ENCODE measurements at regions not wholly inside any gene's neighbourhood (a gene's known extent, or its start where the extent isn't known, plus 50 kb on each side); places are given as distances from the start of the nearest gene placed in this dataset.

DNA sequence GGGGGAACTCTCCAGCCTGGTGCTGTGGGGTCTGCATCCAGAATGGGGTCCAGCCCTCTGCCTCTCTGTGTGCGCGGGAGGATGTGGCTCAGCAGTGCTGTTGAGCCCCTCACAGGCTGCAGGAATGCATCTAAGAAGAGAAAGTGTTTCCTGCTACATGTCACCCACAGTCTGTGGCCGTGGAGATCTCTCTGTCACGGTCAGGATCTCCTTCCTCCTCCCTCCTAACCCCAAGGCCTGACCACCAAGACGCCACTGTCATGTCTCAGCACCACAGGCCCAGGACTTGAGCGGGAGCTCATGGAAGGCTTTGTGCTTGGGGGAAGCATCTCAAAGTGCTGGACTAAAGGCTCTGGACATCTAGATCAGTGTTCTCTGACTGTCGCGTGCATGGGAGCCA is 90.1 kb downstream of the SREK1 start:
- Histone ChIP-seq H3K36me3 (no peaks in the 10 kb centered on the region), H3K9me3 (no peaks in the 10 kb centered on the region), H3K4me1 (no peaks in the 10 kb centered on the region), H3K27me3 (no peaks in the 10 kb centered on the region), H3K4me3 (no peak overlapping the region), H3K27ac (no peak overlapping the region)
- WGBS, result 100% methylated on average over 5 of the region's 8 CpGs
- no peak for DNase-seq (ENCODE audit: low spot score in 2 of 2)
- TF ChIP-seq, protein P1, sequence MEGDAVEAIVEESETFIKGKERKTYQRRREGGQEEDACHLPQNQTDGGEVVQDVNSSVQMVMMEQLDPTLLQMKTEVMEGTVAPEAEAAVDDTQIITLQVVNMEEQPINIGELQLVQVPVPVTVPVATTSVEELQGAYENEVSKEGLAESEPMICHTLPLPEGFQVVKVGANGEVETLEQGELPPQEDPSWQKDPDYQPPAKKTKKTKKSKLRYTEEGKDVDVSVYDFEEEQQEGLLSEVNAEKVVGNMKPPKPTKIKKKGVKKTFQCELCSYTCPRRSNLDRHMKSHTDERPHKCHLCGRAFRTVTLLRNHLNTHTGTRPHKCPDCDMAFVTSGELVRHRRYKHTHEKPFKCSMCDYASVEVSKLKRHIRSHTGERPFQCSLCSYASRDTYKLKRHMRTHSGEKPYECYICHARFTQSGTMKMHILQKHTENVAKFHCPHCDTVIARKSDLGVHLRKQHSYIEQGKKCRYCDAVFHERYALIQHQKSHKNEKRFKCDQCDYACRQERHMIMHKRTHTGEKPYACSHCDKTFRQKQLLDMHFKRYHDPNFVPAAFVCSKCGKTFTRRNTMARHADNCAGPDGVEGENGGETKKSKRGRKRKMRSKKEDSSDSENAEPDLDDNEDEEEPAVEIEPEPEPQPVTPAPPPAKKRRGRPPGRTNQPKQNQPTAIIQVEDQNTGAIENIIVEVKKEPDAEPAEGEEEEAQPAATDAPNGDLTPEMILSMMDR (IDR thresholded peaks at IDR 0.05), result no peak
- TF ChIP-seq POLR2AphosphoS5 (IDR thresholded peaks at IDR 0.05) (no peak), POLR2A (IDR thresholded peaks at IDR 0.05) (no peak)

DNA sequence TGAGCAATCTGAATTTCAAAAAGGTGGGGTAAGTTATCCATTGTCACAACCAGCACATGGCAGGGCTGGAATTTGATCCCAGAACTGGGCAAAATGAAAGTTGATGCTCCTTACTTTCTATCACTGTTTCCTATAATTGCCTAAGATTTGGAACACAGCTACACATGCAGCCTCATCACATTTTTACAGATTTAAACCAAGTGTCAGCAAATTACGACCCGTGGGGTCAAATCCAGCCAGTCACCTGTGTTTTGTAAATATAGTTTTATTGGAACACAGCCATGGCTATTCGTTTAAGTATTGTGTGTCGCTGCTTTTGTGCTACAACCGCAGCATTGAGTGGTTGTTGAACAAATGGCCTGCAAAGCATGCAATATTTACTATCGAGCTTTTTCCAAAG is 94.3 kb downstream of the SREK1 start:
- Histone ChIP-seq H3K4me3 (no peak overlapping the region), H3K27ac (no peak overlapping the region), H3K9me3 (no peaks in the 10 kb centered on the region), H3K27me3 (no peaks in the 10 kb centered on the region), H3K36me3 (no peaks in the 10 kb centered on the region), H3K4me1 (no peaks in the 10 kb centered on the region)
- no peak for DNase-seq (ENCODE audit: low spot score in 2 of 2)
- WGBS, result 81% methylated on average over 6 of the region's 6 CpGs
- TF ChIP-seq POLR2A (IDR thresholded peaks at IDR 0.05) (no peak), POLR2AphosphoS5 (IDR thresholded peaks at IDR 0.05) (no peak), EP300 (IDR thresholded peaks at IDR 0.05) (no peak)
- TF ChIP-seq, protein P1 (IDR thresholded peaks at IDR 0.05), result no peak

DNA sequence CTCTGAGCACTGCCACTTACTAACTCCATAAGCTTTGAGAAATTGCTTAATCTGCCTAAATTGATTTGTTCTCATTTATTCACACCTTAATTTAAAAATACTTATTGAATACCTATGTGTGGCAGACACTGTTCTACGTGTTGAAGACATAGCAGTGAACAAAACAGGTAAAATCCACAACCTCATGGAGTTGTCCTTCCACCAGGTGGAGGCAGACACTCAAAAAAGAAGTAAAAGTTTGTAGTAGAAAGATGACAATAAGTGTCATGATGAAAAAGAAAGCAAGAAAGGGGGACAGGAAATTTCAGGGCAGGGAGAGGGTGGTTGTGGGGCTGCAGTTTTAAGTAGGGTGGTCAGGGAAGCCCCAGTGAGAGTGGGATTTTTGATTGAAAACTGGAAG is 94.9 kb downstream of the SREK1 start:
- no peak overlapping the region for H3K4me3 ChIP-seq
- H3K36me3 ChIP-seq, result no peaks in the 10 kb centered on the region
- no peak overlapping the region for H3K27ac ChIP-seq
- 76% methylated on average over 1 of the region's 1 CpG for WGBS
- no peaks in the 10 kb centered on the region for H3K4me1 ChIP-seq
- TF ChIP-seq EP300 (IDR thresholded peaks at IDR 0.05) (no peak), POLR2A (IDR thresholded peaks at IDR 0.05) (no peak), POLR2AphosphoS5 (IDR thresholded peaks at IDR 0.05) (no peak)
- TF ChIP-seq, protein P1 (IDR thresholded peaks at IDR 0.05), result no peak
- H3K9me3 ChIP-seq, result no peaks in the 10 kb centered on the region
- DNase-seq (ENCODE audit: low spot score in 2 of 2), result no peak
- no peaks in the 10 kb centered on the region for H3K27me3 ChIP-seq

DNA sequence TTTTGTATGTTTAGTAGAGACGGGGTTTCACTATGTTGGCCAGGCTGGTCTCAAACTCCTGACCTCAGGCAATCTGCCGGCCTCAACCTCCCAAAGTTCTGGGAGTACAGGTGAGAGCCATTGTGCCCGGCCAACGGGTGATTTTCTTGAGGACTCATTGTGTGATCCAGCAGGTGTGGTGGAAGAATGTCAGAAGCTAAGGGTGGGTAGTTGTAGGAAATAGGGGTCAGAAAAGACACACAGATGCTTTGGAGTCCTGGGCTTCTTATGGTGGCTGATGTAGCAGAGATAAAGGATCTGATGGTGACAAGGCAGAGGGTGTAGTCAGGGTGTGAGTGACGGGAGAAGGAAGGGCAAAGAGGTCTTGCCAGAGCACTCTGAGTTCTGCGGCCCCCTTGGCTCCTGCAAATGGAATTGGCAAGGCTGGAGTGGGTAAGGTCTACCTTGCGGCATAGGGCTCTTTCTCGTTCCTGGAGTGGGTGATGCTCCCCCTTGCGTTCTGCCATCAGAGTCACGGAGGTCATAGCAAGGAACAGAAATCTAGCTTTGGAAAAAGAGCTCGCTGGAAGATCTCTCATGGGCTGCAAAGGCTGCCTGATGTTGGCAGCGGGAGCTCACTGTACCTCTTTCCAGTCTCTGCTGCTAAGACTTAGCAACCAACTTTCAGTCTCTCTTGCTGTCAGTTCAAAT is 97.2 kb downstream of the SREK1 start:
- no peak for DNase-seq (ENCODE audit: low spot score in 2 of 2)
- Histone ChIP-seq H3K4me3 (no peak overlapping the region), H3K27ac (no peak overlapping the region), H3K27me3 (no peaks in the 10 kb centered on the region), H3K4me1 (no peaks in the 10 kb centered on the region), H3K9me3 (no peaks in the 10 kb centered on the region), H3K36me3 (no peaks in the 10 kb centered on the region)
- WGBS, result 86% methylated on average over 12 of the region's 12 CpGs
- TF ChIP-seq, protein P1 (IDR thresholded peaks at IDR 0.05), result no peak
- TF ChIP-seq POLR2AphosphoS5 (IDR thresholded peaks at IDR 0.05) (no peak), POLR2A (IDR thresholded peaks at IDR 0.05) (no peak), EP300 (IDR thresholded peaks at IDR 0.05) (no peak)

DNA sequence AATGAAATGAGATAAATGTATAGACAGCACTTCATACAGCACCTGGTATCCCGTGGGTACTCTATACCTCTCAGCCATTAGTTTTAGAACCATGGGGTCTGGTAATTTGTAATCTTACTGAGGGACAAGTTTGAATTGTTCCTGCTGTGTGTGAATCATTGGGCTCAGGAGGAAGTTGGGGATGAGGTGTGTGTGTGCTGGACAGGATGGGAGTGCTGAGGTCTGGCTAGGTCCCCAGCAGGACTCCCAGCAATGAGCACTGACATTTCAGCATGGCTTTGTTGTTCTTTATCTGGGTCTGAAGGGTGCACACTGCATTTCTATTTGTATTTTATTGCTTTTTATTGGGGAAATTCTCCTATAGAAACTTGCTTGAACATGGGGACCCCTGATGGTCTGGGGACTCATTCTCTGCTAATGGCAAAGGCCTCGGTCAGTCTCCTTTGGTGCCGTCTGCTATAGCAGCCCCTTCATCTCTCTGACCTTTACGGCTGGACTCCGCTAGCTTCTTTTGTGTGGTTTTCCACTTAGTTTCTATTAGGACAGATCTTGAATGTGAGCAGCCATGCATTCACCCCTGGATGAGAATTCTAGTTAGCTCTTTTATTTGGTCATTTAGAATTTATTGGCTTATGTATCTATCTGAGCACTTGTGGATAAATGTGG is 98.1 kb downstream of the SREK1 start:
- Histone ChIP-seq H3K4me1 (no peaks in the 10 kb centered on the region), H3K4me3 (no peak overlapping the region), H3K36me3 (no peaks in the 10 kb centered on the region), H3K9me3 (no peaks in the 10 kb centered on the region), H3K27ac (no peak overlapping the region), H3K27me3 (no peaks in the 10 kb centered on the region)
- DNase-seq (ENCODE audit: low spot score in 2 of 2), result no peak
- TF ChIP-seq POLR2A (IDR thresholded peaks at IDR 0.05), result no peak
- TF ChIP-seq, protein P1 (IDR thresholded peaks at IDR 0.05), result no peak
- TF ChIP-seq EP300 (IDR thresholded peaks at IDR 0.05), result no peak
- TF ChIP-seq POLR2AphosphoS5 (IDR thresholded peaks at IDR 0.05), result no peak
- WGBS, result 84% methylated on average over 5 of the region's 5 CpGs

All from suprapubic skin (tissue), 4 donors.